ENCODE measurements at regions not wholly inside any gene's neighbourhood (a gene's known extent, or its start where the extent isn't known, plus 50 kb on each side); places are given as distances from the start of the nearest gene placed in this dataset.

DNA sequence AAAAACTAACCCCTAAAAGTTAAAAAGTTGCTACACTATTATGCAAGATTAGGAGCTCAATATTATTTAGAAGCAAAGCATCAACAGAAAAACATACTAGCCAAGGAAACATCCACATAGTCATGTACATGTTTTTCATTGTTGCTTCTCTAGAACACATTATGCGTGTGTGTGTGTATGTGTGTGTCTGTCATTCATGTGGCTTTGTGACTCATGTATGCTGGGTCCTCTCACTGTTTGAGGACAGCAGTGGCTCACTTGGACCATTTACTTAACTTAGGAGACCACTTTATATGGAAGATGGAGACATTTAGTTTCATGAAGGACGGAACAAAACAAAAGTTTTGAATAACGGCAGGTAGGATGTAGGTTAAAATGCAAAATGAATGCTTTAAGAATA, 219.4 kb upstream of the THBS1 start:
- no peak overlapping the region for H3K9ac ChIP-seq
- POLR2A ChIA-PET, result no interaction called here

DNA sequence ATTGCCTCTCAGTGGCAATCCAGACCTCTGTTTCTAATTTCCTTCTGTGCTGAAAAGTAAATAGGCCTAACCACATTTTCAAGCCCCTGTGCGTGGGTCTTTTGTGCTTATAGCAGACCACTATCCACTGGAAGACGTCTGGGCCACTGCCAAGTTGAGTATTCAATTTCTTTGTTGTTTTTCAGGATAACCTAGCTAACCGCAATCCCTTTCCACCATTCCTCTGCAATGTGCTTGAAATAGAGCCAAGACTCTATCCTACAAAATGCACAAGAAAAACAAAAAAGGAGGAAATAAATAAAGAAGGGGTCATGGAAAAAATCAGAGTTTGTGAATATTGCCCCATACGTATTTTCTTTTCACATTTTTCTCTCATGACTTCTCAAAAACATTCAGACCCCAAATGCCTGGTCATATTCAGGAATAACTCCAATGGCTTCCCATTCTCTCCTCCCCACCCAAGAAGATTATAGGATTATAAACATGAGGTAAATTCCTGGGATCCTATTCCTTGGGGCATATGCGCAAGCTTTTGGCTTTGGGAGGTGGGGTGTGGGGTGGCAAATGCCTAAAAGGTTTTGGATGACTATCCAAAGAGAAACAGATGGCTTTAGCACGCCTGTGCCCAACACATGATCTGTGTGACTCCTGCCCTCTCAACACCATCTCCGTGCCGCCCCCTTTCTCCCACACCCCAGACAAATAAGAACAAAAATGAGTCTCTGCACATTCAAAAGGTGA, 217.9 kb upstream of the THBS1 start:
- 80% methylated on average over 8 of the region's 8 CpGs for WGBS (ENCODE audit: low lambda C conversion rate)
- ChIA-PET CTCF (no interaction called here), POLR2A (no interaction called here)
- Histone ChIP-seq H3F3A (replicated peaks; ENCODE audit: insufficient read depth) (peaks cover 25% of the 10 kb centered on the region), H3K4me1 (ENCODE audit: control insufficient read depth in 1 of 2, insufficient read depth in 2 of 2, low read depth in 1 of 2, low read length in 1 of 2) (peaks cover 6 to 14% of the 10 kb centered on the region in 2 experiments; a peak in 3 of 4 replicates), H3K9me2 (no peaks in the 10 kb centered on the region), H3K36me3 (replicated peaks in 1 of 2; ENCODE audit: control insufficient read depth in 1 of 2, insufficient read depth in 2 of 2, low read length in 1 of 2) (no peaks in the 10 kb centered on the region), H3K9me3 (no peaks in the 10 kb centered on the region), H4K20me1 (ENCODE audit: insufficient read depth) (no peaks in the 10 kb centered on the region), H3K4me3 (ENCODE audit: low read depth in 2 of 2, low read length in 1 of 2) (no peak overlapping the region), H3K79me2 (ENCODE audit: insufficient read depth) (no peaks in the 10 kb centered on the region), H3K27me3 (ENCODE audit: insufficient read depth) (no peaks in the 10 kb centered on the region), H3K9ac (no peak overlapping the region), H3K4me2 (no peak overlapping the region), H2AFZ (ENCODE audit: low read depth) (no peak overlapping the region), H3K27ac (ENCODE audit: low read depth in 2 of 2, low read length in 1 of 2) (peak overlapping the region; percentile 43 to 51)
- DNase-seq, result peak; percentile 4
- TF ChIP-seq FOXJ3 (CRISPR knock-in tag; IDR thresholded peaks at IDR 0.05), result no peak
- no peak for TF ChIP-seq JUND (IDR thresholded peaks at IDR 0.05)
- no peak for TF ChIP-seq GABPA (IDR thresholded peaks at IDR 0.05; ENCODE audit: low read depth)
- TF ChIP-seq YY1 (IDR thresholded peaks at IDR 0.05; ENCODE audit: low read depth), result no peak
- no peak for TF ChIP-seq MEF2A (IDR thresholded peaks at IDR 0.05; ENCODE audit: borderline replicate concordance, low read depth)
- 0 out of 4 replicates have a peak, but pooled peaks of 1 of the 2 experiments have one; percentile 9 for TF ChIP-seq EP300 (IDR thresholded peaks at IDR 0.05; ENCODE audit: borderline replicate concordance in 1 of 2, low read depth in 1 of 2, low read length in 1 of 2)
- TF ChIP-seq ELF1 (IDR thresholded peaks at IDR 0.05), result no peak
- TF ChIP-seq NFIC (IDR thresholded peaks at IDR 0.05; ENCODE audit: borderline replicate concordance), result no peak; the same call in 1 of the 2 replicates

More for the DNA sequence above, 219.4 kb upstream of the THBS1 start:
- no peak for DNase-seq
- Histone ChIP-seq H3K27ac (ENCODE audit: low read depth in 2 of 2, low read length in 1 of 2) (no peak overlapping the region), H3K36me3 (replicated peaks in 1 of 2; ENCODE audit: control insufficient read depth in 1 of 2, insufficient read depth in 2 of 2, low read length in 1 of 2) (no peaks in the 10 kb centered on the region), H3K79me2 (ENCODE audit: insufficient read depth) (no peaks in the 10 kb centered on the region), H2AFZ (ENCODE audit: low read depth) (no peak overlapping the region), H3F3A (replicated peaks; ENCODE audit: insufficient read depth) (peaks cover 20% of the 10 kb centered on the region), H3K27me3 (ENCODE audit: insufficient read depth) (no peaks in the 10 kb centered on the region), H3K4me3 (ENCODE audit: low read depth in 2 of 2, low read length in 1 of 2) (no peak overlapping the region), H3K9me2 (no peaks in the 10 kb centered on the region), H4K20me1 (ENCODE audit: insufficient read depth) (no peaks in the 10 kb centered on the region), H3K9me3 (no peaks in the 10 kb centered on the region), H3K4me1 (ENCODE audit: control insufficient read depth in 1 of 2, insufficient read depth in 2 of 2, low read depth in 1 of 2, low read length in 1 of 2) (peaks cover 8 to 14% of the 10 kb centered on the region in 2 experiments; a peak in 3 of 4 replicates), H3K4me2 (no peak overlapping the region)
- CTCF ChIA-PET, result no interaction called here
- no peak for TF ChIP-seq GABPA (IDR thresholded peaks at IDR 0.05; ENCODE audit: low read depth)
- TF ChIP-seq MEF2A (IDR thresholded peaks at IDR 0.05; ENCODE audit: borderline replicate concordance, low read depth), result no peak
- no peak for TF ChIP-seq NFIC (IDR thresholded peaks at IDR 0.05; ENCODE audit: borderline replicate concordance)
- no peak for TF ChIP-seq IRF3 (IDR thresholded peaks at IDR 0.05; ENCODE audit: low read depth, low read length)
- TF ChIP-seq YY1 (IDR thresholded peaks at IDR 0.05; ENCODE audit: low read depth), result no peak
- TF ChIP-seq, protein P1, sequence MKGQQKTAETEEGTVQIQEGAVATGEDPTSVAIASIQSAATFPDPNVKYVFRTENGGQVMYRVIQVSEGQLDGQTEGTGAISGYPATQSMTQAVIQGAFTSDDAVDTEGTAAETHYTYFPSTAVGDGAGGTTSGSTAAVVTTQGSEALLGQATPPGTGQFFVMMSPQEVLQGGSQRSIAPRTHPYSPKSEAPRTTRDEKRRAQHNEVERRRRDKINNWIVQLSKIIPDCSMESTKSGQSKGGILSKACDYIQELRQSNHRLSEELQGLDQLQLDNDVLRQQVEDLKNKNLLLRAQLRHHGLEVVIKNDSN (IDR thresholded peaks at IDR 0.05; ENCODE audit: borderline replicate concordance, low read depth), result no peak
- TF ChIP-seq RAD21 (IDR thresholded peaks at IDR 0.05; ENCODE audit: low read length), result no peak
- TF ChIP-seq EP300 (IDR thresholded peaks at IDR 0.05; ENCODE audit: borderline replicate concordance in 1 of 2, low read depth in 1 of 2, low read length in 1 of 2), result no peak
- no peak for TF ChIP-seq MXI1 (IDR thresholded peaks at IDR 0.05; ENCODE audit: low read depth, low read length)
- TF ChIP-seq MAX (IDR thresholded peaks at IDR 0.05; ENCODE audit: low read depth), result no peak
- TF ChIP-seq EZH2phosphoT487 (IDR thresholded peaks at IDR 0.05; ENCODE audit: borderline replicate concordance, low read depth), result no peak
- WGBS (ENCODE audit: low lambda C conversion rate), result 93% methylated on average over 3 of the region's 3 CpGs

Data from SK-N-SH (cell line).